ENCODE measurements at regions not wholly inside any gene's neighbourhood (a gene's known extent, or its start where the extent isn't known, plus 50 kb on each side); places are given as distances from the start of the nearest gene placed in this dataset.
"Not testable (repeated sequence)": the region's sequence is repeated elsewhere in the genome, so short reads cannot be mapped to it uniquely, and the experiment has no call there.

DNA sequence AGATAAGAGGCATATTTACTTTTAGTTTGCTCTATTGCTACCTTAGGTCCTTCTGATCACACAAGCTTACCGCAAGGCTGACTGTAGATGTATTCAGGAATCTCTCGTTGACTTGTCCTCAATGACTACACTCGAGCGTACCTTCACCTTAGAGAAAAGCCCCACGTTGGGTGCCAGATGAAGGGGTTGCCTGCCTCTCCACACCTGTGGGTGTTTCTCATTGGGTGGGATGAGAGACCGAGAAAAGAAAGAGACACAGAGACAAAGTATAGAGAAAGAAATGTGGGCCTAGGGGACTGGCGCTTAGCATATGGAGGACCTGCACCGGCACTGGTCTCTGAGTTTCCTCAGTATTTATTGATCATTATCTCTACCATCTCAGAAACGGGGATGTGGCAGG, 51.8 kb downstream of the ASCL4 start:
- in situ Hi-C loops (cut with MboI; ENCODE audit: low sequenced_read_pairs): no loop called here

DNA sequence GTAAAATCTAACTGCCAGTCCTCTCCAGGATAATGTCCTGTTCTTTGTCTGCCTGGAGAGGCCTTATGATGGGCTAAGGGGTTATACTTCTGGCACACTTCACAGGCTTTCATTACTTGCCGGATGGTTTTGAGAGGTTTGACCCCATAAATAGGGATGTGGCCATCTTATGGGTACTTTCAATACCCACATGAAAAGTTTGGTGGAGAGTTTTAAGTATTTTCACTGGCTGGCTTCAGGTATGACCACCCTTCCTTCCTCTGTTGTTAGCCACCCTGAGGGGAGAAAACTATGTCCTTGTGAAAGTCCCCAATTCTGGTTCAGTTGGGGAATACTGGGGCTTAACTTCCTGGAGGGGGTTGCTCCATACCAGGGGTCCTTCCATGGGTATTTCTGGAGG, 54.8 kb downstream of the ASCL4 start:
- in situ Hi-C loops (cut with MboI; ENCODE audit: low sequenced_read_pairs): no loop called here

- in situ Hi-C loops (cut with MboI; ENCODE audit: low sequenced_read_pairs): no loop called here
Measured at GRCh38 chr12:107832441-107832840, 57.9 kb downstream of the ASCL4 start.

GRCh38 chr12:107840186-107840585, 65.7 kb downstream of the ASCL4 start:
- in situ Hi-C loops (cut with MboI; ENCODE audit: low sequenced_read_pairs): no loop called here

- in situ Hi-C loops (cut with MboI; ENCODE audit: low sequenced_read_pairs): no loop called here
Measured at GRCh38 chr12:107843351-107844311, 69.1 kb downstream of the ASCL4 start.

GRCh38 chr12:107844312-107844921, 69.9 kb downstream of the ASCL4 start:
- in situ Hi-C loops (cut with MboI; ENCODE audit: low sequenced_read_pairs): no loop called here

- in situ Hi-C loops (cut with MboI; ENCODE audit: low sequenced_read_pairs): no loop called here
Measured at GRCh38 chr12:107845226-107845979, 70.9 kb downstream of the ASCL4 start.

- in situ Hi-C loops (cut with MboI; ENCODE audit: low sequenced_read_pairs): no loop called here
Measured at GRCh38 chr12:107845980-107846659, 71.6 kb downstream of the ASCL4 start.

DNA sequence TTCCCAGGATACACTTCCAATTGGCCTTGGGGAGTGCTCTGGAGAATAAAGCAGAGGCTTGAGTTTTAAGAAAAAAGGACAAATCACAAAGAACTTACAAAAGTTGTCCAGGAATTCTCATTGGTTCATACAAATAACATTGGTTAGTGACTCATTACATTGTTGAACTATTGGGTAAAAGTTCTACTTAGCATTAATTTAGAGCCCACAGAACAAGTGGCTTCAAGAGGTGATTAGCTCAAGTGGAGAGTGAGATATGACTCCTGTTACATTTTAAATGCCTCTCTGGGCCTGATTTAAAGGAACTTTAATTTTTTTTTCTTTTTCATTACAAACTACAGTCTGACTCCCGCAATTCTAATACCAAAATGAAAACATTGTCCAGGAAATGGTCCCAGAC, 72.9 kb downstream of the ASCL4 start:
- in situ Hi-C loops (cut with MboI; ENCODE audit: low sequenced_read_pairs): no loop called here

- in situ Hi-C loops (cut with MboI; ENCODE audit: low sequenced_read_pairs): no loop called here
Measured at GRCh38 chr12:107847830-107848229, 73.3 kb downstream of the ASCL4 start.

- in situ Hi-C loops (cut with MboI; ENCODE audit: low sequenced_read_pairs): no loop called here
Measured at GRCh38 chr12:107853479-107853878, 79.0 kb downstream of the ASCL4 start.

DNA sequence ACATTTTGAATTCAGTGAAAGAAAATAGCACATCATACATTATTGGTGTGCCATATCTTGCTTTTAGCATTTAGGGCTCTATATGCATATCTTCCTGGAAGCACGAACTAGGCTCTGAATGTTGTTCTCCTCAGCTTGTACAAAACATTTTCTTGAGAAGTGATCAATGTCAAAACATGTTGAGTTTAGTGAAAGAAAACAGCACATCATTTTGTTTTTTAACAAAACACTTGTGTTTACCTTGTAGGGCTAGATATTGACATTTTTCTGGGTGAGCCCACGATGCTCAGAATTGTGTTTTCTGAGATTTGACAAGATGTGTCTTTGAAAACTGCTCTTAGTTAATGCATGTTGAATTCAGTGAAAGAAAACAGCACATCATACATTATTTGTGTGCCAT, 81.0 kb downstream of the ASCL4 start:
- in situ Hi-C loops (cut with MboI; ENCODE audit: low sequenced_read_pairs): no loop called here

GRCh38 chr12:107856096-107856495, 81.6 kb downstream of the ASCL4 start:
- in situ Hi-C loops (cut with MboI; ENCODE audit: low sequenced_read_pairs): no loop called here

DNA sequence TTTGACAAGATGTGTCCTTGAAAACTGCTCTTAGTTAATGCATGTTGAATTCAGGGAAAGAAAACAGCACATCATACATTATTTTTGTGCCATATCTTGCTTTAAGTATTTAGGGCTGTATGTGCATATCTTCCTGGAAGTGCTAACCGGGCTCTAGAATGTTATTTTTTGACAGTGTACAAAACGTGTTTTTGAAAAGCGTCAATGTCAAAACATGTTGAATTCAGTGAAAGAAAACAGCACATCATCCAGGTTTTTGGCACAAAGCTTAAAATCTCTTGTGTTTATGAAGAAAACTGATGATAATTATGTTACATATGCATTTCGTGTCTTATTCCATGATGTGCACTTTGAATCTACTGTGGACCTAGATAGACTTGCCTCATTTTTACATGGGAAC, 82.7 kb downstream of the ASCL4 start:
- in situ Hi-C loops (cut with MboI; ENCODE audit: low sequenced_read_pairs): no loop called here

GRCh38 chr12:107859367-107859766, 84.9 kb downstream of the ASCL4 start:
- in situ Hi-C loops (cut with MboI; ENCODE audit: low sequenced_read_pairs): no loop called here

DNA sequence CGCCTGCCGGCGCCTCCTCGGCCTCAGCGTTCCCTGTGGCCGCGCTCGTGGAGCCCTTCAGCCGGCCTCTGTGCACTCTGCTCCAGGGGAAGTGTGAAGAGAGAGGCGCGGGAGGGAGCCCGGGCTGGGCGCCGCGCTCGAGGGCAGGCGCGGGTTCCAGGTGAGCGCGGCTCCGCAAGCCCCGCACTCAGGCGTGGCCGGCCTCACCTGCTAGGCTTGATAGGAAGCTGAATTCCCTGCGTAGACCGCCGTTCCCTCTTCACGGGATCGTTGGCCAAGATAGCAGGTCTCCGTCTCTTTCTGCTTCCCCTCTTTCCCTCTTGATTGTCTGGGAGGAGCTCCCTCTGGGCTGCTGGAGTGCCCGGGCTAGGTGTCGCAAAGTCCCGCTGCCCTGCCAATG, 89.7 kb downstream of the ASCL4 start:
- in situ Hi-C loops (cut with MboI; ENCODE audit: low sequenced_read_pairs): no loop called here

DNA sequence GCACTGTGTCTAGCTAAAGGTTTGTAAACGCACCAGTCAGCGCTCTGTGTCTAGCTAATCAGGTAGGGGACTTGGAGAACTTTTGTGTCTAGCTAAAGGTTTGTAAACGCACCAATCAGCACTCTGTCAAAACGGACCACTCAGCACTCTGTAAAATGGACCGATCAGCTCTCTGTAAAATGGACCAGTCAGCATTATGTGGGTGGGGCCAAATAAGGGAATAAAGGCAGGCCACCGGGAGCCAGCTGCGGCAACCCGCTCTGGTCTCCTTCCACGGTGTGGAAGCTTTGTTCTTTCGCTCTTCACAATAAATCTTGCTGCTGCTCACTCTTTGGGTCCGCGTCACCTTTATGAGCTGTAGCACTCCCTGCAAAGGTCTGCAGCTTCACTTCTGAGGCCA, 90.2 kb downstream of the ASCL4 start:
- in situ Hi-C loops (cut with MboI; ENCODE audit: low sequenced_read_pairs): not testable (repeated sequence)

GRCh38 chr12:107873223-107873622, 98.7 kb downstream of the ASCL4 start:
- in situ Hi-C loops (cut with MboI; ENCODE audit: low sequenced_read_pairs): no loop called here

DNA sequence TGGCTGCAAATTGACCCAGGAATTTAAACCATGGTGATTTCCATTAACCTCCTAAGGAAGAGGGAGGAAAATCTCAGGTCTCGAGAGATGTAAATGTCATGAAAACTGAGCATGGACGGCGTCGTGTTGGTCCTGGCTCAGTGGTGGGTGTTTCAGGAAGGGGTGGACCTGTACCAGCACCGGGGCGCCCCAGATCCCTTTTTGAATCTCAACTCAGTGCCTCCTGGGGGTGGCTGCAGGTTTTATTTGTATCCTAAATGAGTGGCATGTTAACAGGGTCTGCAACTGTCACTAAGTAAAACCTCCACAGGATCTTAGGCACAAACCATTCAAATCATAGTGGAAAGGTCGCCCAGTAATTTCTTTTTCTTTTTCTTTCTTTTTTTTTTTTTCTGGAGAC, 101.3 kb downstream of the ASCL4 start:
- in situ Hi-C loops (cut with MboI; ENCODE audit: low sequenced_read_pairs): loop anchor here (25.0 kb wide), 1 partner anchor 113 kb away; the partner anchor contains the start of genes ASCL4 and PRDM4

DNA sequence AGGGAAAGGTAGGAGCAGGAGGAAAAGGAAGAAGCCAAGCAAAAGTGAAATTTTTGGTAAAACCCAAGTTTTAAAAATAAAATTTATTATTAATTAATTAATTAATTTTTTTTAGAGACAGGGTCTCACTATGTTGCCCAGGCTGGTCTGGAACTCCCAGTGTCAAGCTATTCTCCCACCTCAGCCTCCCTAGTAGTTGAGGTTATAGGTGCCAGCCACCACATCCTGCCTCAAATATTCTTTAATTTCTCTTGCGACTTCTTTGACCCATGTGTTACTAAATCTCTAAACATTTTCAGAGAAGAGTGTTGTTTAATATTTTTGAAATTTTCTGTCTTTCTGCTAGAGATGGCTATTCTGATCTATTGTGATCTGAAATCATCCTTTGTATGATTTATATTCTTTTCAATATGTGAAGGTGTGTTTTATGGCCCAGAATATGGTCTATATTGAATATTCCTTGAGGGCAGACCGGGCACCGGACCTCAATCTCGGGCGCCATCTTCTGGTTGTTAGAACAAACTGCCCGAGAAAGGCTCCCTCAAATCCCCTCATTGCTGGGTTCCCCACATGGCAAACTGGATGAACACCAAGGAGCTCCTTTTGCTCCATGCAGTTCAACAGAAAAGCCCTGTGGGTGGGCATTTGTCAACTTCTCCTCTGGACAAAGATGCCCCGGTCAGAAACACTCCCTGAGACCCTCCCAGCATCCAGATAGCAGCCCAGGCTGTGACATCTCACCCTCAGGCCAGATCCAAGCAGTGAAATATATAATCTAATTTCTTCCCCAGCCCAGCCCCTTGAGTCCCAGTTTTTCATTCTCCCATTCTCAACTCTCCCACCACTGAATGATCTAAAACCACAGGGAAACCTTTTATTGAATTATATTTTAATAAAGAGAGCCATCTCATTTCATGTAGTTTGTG, 110.5 kb downstream of the ASCL4 start:
- in situ Hi-C loops (cut with MboI; ENCODE audit: low sequenced_read_pairs): loop anchor here (10.0 to 25.0 kb wide), 2 partner anchors 123 to 190 kb away; partner anchors contain the start of genes ASCL4 and PRDM4

All from HL-60/S4 treated with retinoic acid at 250 ng/mL for 4 days and 3 days (cell line).